GM12891 (cell line): ENCODE measurements at regions not wholly inside any gene's neighbourhood (a gene's known extent, or its start where the extent isn't known, plus 50 kb on each side); places are given as distances from the start of the nearest gene placed in this dataset.

Experiments used
- POLR2A ChIP-seq: IDR thresholded peaks from 2 replicates; pipeline ENCODE4 v1.6.1; 2011; ENCODE audit warnings: low read depth, low read length, control low read depth
- POLR2AphosphoS5 ChIP-seq: IDR thresholded peaks from 2 replicates; pipeline ENCODE4 v1.6.1; 2011; ENCODE audit warnings: low read depth, low read length, control low read depth

DNA sequence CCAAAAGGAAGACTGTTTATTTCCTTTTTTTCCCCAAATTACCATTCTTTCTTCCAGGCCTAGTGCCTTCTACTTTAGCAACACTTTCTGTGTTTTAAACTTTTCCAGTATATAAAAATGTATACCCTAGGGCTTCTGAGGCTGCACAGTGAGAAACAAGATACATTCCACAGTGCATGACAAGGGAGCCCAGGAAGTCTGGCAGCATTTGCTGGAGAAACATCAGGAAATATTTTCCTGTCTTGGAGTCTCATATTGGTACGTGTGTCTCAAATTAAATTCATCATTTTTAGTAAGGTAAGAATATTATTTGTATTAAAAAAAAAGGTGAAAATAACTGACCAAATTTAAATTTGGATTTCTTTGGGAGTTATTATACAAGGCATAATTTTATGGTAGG lies 662.6 kb downstream of the RFPL4B start:
- no peak for TF ChIP-seq POLR2A
- TF ChIP-seq POLR2AphosphoS5 = no peak
